Mucosa of descending colon (tissue), 3 donors: ENCODE measurements at regions not wholly inside any gene's neighbourhood (a gene's known extent, or its start where the extent isn't known, plus 50 kb on each side); places are given as distances from the start of the nearest gene placed in this dataset.

Source experiments
- ATAC-seq: fragments of 200-7000 bp; cut with Tn5 transposase; one replicate; pipeline ENCODE4 v1.9.1; 2020; ENCODE audit warnings: mild to moderate bottlenecking, moderate library complexity
- DNase-seq, 3 donors: peaks; one replicate each; pipeline ENCODE4 v3.0.0-alpha.2; 2020
- H3K36me3 ChIP-seq: fragments of 200-600 bp; one replicate; pipeline ENCODE4 v1.8.0; 2021; ENCODE audit warnings: low read depth, mild to moderate bottlenecking
- H3K4me1 ChIP-seq: fragments of 200-600 bp; one replicate; pipeline ENCODE4 v1.8.0; 2021; ENCODE audit warnings: low read depth, mild to moderate bottlenecking
- H3K4me3 ChIP-seq: fragments of 200-600 bp; one replicate; pipeline ENCODE4 v1.8.0; 2021; ENCODE audit warnings: mild to moderate bottlenecking
- H3K9me3 ChIP-seq: fragments of 200-600 bp; one replicate; pipeline ENCODE4 v1.8.0; 2021; ENCODE audit warnings: mild to moderate bottlenecking
- intact Hi-C, 2 donors: fragments of 100-400 bp; cut with DNase I in 1 of 2; cut with micrococcal nuclease in 1 of 2; formaldehyde crosslinking; loops; one replicate each; pipeline versions ENCODE4 v1.11.0 to v1.11.1; 2022; cut with DNase I, micrococcal nuclease
- TF ChIP-seq, protein P1 (sequence below): fragments of 200-600 bp; IDR thresholded peaks from one replicate; pipeline ENCODE4 v1.8.0; 2022; ENCODE audit warnings: antibody characterized with exemption, mild to moderate bottlenecking
- donor health status: DM: no; HTN: no; CAD: no; lungs with moderate emphysema.
- donor health status: DM: no; HTN: no; CAD: no.
- donor health status: DM: no; HTN: yes; CAD: no.

DNA sequence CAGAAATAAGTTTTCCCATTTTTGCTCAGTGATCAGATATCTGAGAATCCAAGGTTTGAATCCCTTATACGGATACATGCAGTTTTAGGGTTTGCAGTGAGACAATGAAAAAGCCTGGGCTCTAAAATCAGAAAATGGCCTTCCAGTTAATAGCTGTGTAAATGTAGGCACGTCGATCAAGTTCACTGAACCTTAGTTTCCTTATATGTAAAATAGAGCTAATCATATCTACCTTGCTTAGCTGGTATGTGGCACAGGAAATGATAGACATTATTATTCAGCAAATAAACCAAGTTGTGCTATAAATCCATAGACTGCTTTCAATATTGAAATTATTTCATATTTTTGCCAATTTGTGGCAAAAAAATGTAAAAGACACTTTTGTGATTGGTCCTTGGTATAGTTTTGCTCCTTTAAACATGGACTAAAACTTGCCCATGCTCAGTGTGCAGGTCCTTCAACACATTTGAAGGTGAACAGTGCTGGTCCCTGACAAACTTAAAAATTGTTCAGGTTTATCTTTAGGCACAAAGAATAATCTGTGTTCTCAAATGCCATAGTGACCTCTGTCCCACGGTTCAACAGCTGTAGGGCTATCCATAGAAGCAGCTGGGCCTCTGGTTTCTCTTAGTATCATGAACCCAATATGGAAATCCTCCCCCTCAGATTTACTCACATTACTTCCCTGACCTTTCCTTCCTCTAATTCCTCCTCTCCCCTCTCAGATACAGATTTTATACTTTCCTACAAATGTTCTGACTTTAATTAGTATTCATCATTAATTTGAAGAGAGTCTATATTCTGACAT is 51.0 kb downstream of the CCDC54 start:
- Histone ChIP-seq H3K4me1 (peaks cover 12% of the 10 kb centered on the region), H3K36me3 (no peaks in the 10 kb centered on the region), H3K4me3 (no peak overlapping the region), H3K9me3 (no peaks in the 10 kb centered on the region)
- intact Hi-C loops = loop anchor here in 1 of 2 donors (10.0 kb wide), 2 partner anchors 97 to 183 kb away; partner anchors contain the start of gene BBX
- ATAC-seq (no peak), DNase-seq (no peak)
- TF ChIP-seq, protein P1, sequence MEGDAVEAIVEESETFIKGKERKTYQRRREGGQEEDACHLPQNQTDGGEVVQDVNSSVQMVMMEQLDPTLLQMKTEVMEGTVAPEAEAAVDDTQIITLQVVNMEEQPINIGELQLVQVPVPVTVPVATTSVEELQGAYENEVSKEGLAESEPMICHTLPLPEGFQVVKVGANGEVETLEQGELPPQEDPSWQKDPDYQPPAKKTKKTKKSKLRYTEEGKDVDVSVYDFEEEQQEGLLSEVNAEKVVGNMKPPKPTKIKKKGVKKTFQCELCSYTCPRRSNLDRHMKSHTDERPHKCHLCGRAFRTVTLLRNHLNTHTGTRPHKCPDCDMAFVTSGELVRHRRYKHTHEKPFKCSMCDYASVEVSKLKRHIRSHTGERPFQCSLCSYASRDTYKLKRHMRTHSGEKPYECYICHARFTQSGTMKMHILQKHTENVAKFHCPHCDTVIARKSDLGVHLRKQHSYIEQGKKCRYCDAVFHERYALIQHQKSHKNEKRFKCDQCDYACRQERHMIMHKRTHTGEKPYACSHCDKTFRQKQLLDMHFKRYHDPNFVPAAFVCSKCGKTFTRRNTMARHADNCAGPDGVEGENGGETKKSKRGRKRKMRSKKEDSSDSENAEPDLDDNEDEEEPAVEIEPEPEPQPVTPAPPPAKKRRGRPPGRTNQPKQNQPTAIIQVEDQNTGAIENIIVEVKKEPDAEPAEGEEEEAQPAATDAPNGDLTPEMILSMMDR = no peak

DNA sequence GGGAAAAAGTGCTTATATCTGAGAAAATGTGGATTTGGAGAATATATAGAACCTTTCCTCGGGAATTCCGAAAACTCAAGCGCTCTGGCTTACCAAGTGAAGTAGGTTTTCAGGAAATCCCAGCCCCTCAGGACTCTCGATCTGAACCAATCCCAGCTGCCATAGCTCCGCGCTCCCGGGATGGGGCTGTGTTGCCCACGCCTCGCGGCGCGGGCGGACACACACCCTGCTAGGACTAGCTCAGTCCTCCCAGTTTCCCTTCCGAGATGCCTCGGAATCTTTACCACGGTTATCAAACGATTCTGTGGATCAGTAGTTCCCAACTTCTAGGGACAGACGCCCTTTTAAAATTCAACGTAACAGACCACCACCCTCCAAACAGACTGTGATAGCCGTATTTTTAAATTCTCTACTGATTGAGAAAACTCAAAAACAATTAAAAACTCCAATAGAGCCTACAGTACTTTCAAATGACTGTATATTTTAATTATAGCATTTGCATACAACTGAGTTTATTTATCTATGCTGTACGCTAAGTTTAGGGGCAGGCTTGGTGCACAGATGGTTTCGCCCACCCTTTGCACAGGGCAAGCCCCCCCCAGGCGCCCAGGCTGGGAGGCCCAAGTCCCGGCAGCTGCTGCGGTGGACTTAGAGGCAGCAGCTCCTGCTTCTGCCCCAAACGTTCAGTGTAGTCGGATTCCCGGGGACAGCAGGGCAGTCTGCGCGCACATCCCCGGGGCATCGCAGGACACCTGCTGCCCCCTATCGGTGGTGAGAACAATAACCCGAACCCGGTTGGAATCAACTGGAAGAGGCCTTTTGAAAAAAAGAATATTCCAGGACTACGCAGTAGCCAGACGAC is 52.3 kb downstream of the CCDC54 start:
- Histone ChIP-seq H3K9me3 (no peaks in the 10 kb centered on the region), H3K4me1 (peaks cover 12% of the 10 kb centered on the region), H3K4me3 (no peak overlapping the region), H3K36me3 (no peaks in the 10 kb centered on the region)
- TF ChIP-seq, protein P1 = peak; percentile 80
- intact Hi-C loops = loop anchor here in 1 of 2 donors (10.0 kb wide), 2 partner anchors 95 to 185 kb away; partner anchors contain the start of gene BBX
- DNase-seq (peak; percentile 66 to 74 (median 72)), ATAC-seq (peak; percentile 80)

DNA sequence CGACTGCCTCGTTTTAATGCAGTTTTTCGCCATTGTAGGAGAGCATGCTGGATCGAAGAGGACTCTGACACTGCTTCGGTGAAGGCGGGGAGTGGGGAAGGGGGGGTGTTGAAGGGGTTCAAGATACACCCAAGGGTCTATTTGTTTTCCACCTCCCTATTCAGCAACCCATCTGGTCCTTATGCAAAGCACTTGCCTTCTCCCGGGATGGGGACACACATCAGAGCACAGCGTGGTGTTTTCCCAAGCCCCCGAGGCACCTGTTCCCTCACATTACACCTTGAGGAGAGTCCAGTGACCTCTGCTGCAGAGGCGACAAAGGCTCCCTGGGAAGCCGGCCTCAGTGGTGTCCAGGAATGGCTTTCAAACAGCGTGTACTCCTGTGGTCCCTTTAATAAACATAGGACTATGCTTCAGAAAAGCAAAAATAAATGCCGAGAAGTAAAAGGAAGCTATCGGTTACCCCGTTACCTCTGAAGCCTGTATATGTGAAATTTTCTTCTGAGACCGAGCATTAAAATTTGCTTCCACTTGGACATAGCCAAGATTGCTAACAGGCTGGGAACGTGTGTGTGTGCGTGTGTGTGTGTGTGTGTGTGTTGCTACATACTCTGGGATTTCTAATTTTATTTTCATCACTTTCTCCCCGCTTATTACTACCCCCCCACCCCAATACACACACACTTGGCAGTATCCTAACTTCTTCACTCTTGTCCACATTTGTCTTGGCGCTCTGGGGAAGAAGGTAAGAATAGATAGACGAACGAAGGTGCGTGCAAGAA is 53.2 kb downstream of the CCDC54 start:
- ATAC-seq (no peak), DNase-seq (peak in 1 of 3 donors; percentile 23)
- Histone ChIP-seq H3K4me1 (peaks cover 12% of the 10 kb centered on the region), H3K4me3 (no peak overlapping the region), H3K36me3 (no peaks in the 10 kb centered on the region), H3K9me3 (no peaks in the 10 kb centered on the region)
- TF ChIP-seq, protein P1 = no peak
- intact Hi-C loops = no loop called here

DNA sequence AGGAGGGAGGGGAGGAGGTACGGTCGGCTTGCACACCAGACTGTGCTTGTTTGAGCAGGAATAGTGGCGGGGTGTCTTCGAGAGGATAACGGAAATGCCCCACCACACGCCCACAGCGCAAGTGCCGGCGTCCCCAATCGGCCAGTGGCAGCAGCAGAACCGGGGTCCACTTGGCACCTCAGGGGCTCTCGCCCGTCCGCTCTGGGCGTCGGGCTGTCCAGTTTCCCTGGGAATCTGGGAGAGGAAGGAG is 53.7 kb downstream of the CCDC54 start:
- Histone ChIP-seq H3K9me3 (no peaks in the 10 kb centered on the region), H3K36me3 (no peaks in the 10 kb centered on the region), H3K4me1 (peaks cover 12% of the 10 kb centered on the region), H3K4me3 (peak overlapping the region; percentile 39)
- TF ChIP-seq, protein P1 = no peak
- intact Hi-C loops = no loop called here
- DNase-seq (peak in 2 of 3 donors; percentile 38 to 68), ATAC-seq (peak; percentile 30)

DNA sequence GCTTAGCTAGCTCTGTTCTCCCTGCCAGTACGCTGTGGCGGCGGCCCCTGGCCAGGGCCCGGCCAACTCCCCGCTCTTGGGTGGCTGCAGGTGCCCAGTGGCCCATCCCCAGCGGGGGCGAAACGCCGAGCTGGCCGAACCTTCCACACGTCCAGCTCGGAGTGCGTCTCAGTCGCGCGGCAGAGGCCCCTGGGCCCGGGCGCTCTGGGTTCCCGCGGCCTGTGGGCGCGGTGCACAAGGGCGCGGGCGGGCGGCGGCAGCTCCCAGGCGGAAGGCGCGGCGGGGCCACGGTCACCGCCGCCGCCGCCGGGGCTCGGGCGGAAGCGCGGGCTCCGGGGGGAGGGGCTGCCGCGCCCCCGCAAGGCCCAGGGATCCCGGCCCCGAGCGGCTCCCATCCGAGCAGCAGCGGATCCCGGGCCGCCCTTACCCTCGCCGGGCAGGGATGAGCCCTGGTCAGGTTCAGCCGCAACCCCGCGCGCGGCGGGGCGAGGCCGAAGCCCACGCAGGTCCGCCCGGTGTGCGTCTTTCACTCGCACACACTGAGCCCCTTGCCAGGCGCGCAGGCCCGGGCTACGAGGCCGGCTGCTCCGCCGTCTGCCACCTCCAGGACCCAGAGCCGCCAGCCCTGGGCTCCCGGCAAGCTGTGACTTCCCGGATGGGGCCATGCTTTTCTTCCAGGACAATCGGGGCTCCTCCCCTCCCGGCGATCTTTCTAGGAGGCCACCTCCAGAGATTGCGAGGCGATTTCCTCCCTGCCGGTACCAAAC is 54.2 kb downstream of the CCDC54 start:
- ATAC-seq (peak; percentile 87), DNase-seq (peak; percentile 72 to 79 (median 77))
- intact Hi-C loops = no loop called here
- H3K9me3 ChIP-seq = no peaks in the 10 kb centered on the region
- no peaks in the 10 kb centered on the region for H3K36me3 ChIP-seq
- peak overlapping the region; percentile 39 for H3K4me3 ChIP-seq
- peaks cover 12% of the 10 kb centered on the region for H3K4me1 ChIP-seq
- TF ChIP-seq, protein P1 = no peak
